Uterus (tissue), 2 donors: ENCODE measurements at regions not wholly inside any gene's neighbourhood (a gene's known extent, or its start where the extent isn't known, plus 50 kb on each side); places are given as distances from the start of the nearest gene placed in this dataset.

Experiments
- CTCF ChIP-seq, 4 experiments: fragments of 200-600 bp in 2 of 4; fragments of 450-650 bp in 2 of 4; sonication (generic) in 2 of 4; IDR thresholded peaks; one replicate each; pipeline ENCODE4 v1.5.1; 2016 to 2019; ENCODE audit warnings: antibody characterized with exemption in 4 of 4, mild to moderate bottlenecking in 2 of 4, moderate library complexity in 1 of 4
- POLR2A ChIP-seq, 2 donors: fragments of 450-650 bp; IDR thresholded peaks; one replicate each; pipeline ENCODE4 v1.6.1; 2016; ENCODE audit warnings: antibody characterized with exemption in 2 of 2, mild to moderate bottlenecking in 1 of 2, moderate library complexity in 1 of 2

DNA sequence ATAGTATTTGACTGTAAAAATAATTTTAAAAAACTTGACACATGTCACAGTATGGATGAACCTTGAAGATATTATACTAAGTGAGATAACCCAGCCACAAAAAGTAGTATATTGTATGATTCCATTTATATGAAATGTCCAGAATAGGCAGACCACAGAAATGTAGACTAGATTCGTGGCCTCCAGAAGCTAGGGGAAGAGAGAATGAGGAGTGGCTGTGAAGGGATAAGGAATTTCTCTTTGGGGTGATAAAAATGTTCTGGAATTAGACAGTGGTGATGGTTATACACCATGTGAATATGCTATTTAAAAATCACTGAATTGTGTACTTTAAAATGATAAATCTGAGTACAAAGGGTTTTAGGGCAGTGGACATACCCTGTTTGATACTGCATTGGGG lies 253.1 kb upstream of the DYNLRB2 start:
- TF ChIP-seq POLR2A (IDR thresholded peaks at IDR 0.05) = no peak
- TF ChIP-seq CTCF (IDR thresholded peaks at IDR 0.05) = no peak
